ENCODE measurements at regions not wholly inside any gene's neighbourhood (a gene's known extent, or its start where the extent isn't known, plus 50 kb on each side); places are given as distances from the start of the nearest gene placed in this dataset.

- no peak overlapping the region for H3K27ac Mint-ChIP-seq (ENCODE audit: unreplicated experiment)
- no peak for DNase-seq
Observed at GRCh38 chr16:14347706-14348105, 276.6 kb downstream of the MRTFB start.

DNA sequence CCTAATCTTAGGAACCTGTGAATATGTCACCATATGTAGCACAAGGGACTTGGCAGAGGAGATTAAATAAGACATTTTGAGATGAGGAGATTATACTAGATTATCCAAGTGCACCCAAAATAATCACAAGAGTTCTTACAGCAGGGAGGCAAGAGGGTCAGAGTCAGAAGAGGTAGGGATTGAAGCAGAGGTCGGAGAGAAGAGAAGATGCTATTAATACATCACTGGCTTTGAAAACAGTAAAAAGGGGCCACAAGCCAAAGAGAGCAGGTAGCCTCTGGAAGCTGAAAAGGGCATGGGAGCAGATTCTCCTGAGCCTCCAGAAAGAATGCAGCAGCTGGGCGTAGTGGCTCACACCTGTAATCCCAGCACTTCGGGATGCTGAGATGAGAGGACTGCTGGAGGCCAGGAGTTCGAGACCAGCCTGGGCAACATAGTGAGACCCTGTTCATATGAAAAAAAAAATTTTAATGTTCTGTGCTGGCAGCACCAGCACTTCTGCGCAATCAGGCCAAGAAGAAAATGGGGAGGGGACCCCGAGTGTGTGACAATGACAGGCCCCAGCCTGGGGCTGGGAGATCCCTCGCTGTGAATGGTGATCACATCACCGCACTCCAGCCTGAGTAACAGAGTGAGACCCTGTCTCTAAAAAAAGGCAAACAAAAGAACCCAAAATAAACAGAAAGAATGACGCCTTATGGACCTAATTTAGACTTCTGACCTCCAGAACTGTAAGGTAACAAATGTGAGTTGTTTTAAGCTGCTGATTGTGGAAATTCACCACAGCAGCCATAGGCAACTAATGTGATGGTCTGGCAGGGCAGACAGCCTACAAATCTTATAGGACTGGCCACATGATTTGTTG is 275.4 kb downstream of the MRTFB start:
- Mint-ChIP-seq H3K4me1 (ENCODE audit: low read depth, unreplicated experiment) (no peaks in the 10 kb centered on the region), H3K27ac (ENCODE audit: unreplicated experiment) (no peak overlapping the region), H3K4me3 (ENCODE audit: unreplicated experiment) (no peak overlapping the region), H3K36me3 (ENCODE audit: unreplicated experiment) (peaks cover 13% of the 10 kb centered on the region), H3K27me3 (ENCODE audit: unreplicated experiment) (peaks cover 4% of the 10 kb centered on the region), H3K9me3 (ENCODE audit: unreplicated experiment) (peaks cover 6% of the 10 kb centered on the region)
- no peak for DNase-seq
- TF ChIP-seq, protein P1, sequence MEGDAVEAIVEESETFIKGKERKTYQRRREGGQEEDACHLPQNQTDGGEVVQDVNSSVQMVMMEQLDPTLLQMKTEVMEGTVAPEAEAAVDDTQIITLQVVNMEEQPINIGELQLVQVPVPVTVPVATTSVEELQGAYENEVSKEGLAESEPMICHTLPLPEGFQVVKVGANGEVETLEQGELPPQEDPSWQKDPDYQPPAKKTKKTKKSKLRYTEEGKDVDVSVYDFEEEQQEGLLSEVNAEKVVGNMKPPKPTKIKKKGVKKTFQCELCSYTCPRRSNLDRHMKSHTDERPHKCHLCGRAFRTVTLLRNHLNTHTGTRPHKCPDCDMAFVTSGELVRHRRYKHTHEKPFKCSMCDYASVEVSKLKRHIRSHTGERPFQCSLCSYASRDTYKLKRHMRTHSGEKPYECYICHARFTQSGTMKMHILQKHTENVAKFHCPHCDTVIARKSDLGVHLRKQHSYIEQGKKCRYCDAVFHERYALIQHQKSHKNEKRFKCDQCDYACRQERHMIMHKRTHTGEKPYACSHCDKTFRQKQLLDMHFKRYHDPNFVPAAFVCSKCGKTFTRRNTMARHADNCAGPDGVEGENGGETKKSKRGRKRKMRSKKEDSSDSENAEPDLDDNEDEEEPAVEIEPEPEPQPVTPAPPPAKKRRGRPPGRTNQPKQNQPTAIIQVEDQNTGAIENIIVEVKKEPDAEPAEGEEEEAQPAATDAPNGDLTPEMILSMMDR (IDR thresholded peaks at IDR 0.05; ENCODE audit: partially characterized antibody, unreplicated experiment): no peak

More at GRCh38 chr16:14347706-14348105, 276.6 kb downstream of the MRTFB start:
- Mint-ChIP-seq H3K36me3 (ENCODE audit: unreplicated experiment) (peaks cover 7% of the 10 kb centered on the region), H3K27me3 (ENCODE audit: unreplicated experiment) (peaks cover 4% of the 10 kb centered on the region), H3K9me3 (ENCODE audit: unreplicated experiment) (peaks cover 4% of the 10 kb centered on the region), H3K4me3 (ENCODE audit: unreplicated experiment) (no peak overlapping the region), H3K4me1 (ENCODE audit: low read depth, unreplicated experiment) (no peaks in the 10 kb centered on the region)
- TF ChIP-seq, protein P1 (IDR thresholded peaks at IDR 0.05; ENCODE audit: partially characterized antibody, unreplicated experiment): no peak

DNA sequence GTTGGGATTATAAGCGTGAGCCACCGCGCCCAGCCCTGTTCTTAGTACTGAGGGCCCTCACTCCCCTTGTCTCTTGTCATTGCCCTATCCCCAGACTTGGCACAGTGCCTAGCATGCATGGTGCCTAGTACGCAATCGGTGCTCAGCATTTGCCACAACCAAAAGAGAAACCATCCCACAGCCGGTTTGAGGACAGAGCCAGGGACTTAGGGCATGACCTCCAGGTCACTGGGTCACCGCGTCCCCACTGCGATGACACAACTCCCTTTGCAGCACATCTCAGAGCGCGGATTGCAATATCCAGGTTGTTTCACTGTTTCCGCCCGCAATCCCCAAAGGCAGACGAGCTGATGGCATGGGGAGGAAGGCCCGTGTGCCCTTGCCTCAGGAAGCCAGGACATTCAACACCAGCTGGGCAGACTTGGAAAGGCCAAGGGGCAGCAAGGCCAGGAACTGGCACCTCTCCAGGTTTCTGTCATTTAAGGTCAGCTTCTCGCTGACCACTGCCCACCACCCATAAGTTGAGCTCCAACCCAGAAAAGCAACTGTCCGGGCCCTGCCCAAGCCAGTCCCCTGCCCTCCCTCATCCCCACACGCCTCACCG is 274.5 kb downstream of the MRTFB start:
- H3K4me3 Mint-ChIP-seq (ENCODE audit: unreplicated experiment): no peak overlapping the region
- no peak for DNase-seq
- H3K27ac Mint-ChIP-seq (ENCODE audit: unreplicated experiment): no peak overlapping the region
- TF ChIP-seq, protein P1 (IDR thresholded peaks at IDR 0.05; ENCODE audit: partially characterized antibody, unreplicated experiment): no peak
- H3K4me1 Mint-ChIP-seq (ENCODE audit: low read depth, unreplicated experiment): no peaks in the 10 kb centered on the region
- H3K27me3 Mint-ChIP-seq (ENCODE audit: unreplicated experiment): peaks cover 6% of the 10 kb centered on the region
- peaks cover 13% of the 10 kb centered on the region for H3K36me3 Mint-ChIP-seq (ENCODE audit: unreplicated experiment)
- H3K9me3 Mint-ChIP-seq (ENCODE audit: unreplicated experiment): peaks cover 8% of the 10 kb centered on the region

- H3K27ac Mint-ChIP-seq (ENCODE audit: unreplicated experiment): no peak overlapping the region
- TF ChIP-seq, protein P1 (IDR thresholded peaks at IDR 0.05; ENCODE audit: partially characterized antibody, unreplicated experiment): no peak
- peaks cover 13% of the 10 kb centered on the region for H3K36me3 Mint-ChIP-seq (ENCODE audit: unreplicated experiment)
- H3K4me3 Mint-ChIP-seq (ENCODE audit: unreplicated experiment): no peak overlapping the region
- peaks cover 8% of the 10 kb centered on the region for H3K9me3 Mint-ChIP-seq (ENCODE audit: unreplicated experiment)
- no peaks in the 10 kb centered on the region for H3K4me1 Mint-ChIP-seq (ENCODE audit: low read depth, unreplicated experiment)
- no peak for DNase-seq
- peaks cover 6% of the 10 kb centered on the region for H3K27me3 Mint-ChIP-seq (ENCODE audit: unreplicated experiment)
Observed at GRCh38 chr16:14344945-14345344, 273.8 kb downstream of the MRTFB start.

- TF ChIP-seq, protein P1 (IDR thresholded peaks at IDR 0.05; ENCODE audit: partially characterized antibody, unreplicated experiment): no peak
- peaks cover 13% of the 10 kb centered on the region for H3K36me3 Mint-ChIP-seq (ENCODE audit: unreplicated experiment)
- H3K27ac Mint-ChIP-seq (ENCODE audit: unreplicated experiment): no peak overlapping the region
- no peak for DNase-seq
- H3K27me3 Mint-ChIP-seq (ENCODE audit: unreplicated experiment): peaks cover 6% of the 10 kb centered on the region
- no peak overlapping the region for H3K4me3 Mint-ChIP-seq (ENCODE audit: unreplicated experiment)
- no peaks in the 10 kb centered on the region for H3K4me1 Mint-ChIP-seq (ENCODE audit: low read depth, unreplicated experiment)
- H3K9me3 Mint-ChIP-seq (ENCODE audit: unreplicated experiment): peaks cover 7% of the 10 kb centered on the region
Observed at GRCh38 chr16:14344292-14344691, 273.2 kb downstream of the MRTFB start.

Data from glutamatergic neuron (in vitro differentiated cells).